Skeletal muscle cell (primary cell): ENCODE measurements at regions not wholly inside any gene's neighbourhood (a gene's known extent, or its start where the extent isn't known, plus 50 kb on each side); places are given as distances from the start of the nearest gene placed in this dataset.
"Not testable (repeated sequence)": the region's sequence is repeated elsewhere in the genome, so short reads cannot be mapped to it uniquely, and the experiment has no call there.

Experiments
- DNase-seq: peaks from one replicate; pipeline ENCODE4 v3.0.0-alpha.2; 2010; ENCODE audit warnings: low read depth
- H3K4me3 ChIP-seq: 2 replicates; pipeline ENCODE4 v1.5.1; 2011; ENCODE audit warnings: low read depth, mild to moderate bottlenecking, control low read depth, low read length, moderate library complexity

GRCh38 chr2:88855620-88856408 lies 164.3 kb downstream of the RPIA start:
- no peak overlapping the region for H3K4me3 ChIP-seq
- no peak for DNase-seq

- DNase-seq: no peak
- no peak overlapping the region for H3K4me3 ChIP-seq
Measured at GRCh38 chr2:88856409-88857135, 165.1 kb downstream of the RPIA start.

- no peak overlapping the region for H3K4me3 ChIP-seq
- no peak for DNase-seq
Measured at GRCh38 chr2:88857274-88857741, 165.8 kb downstream of the RPIA start.

- no peak overlapping the region for H3K4me3 ChIP-seq
- peak; percentile 19 for DNase-seq
Measured at GRCh38 chr2:88857951-88858411, 166.5 kb downstream of the RPIA start.

- H3K4me3 ChIP-seq: no peak overlapping the region
Measured at GRCh38 chr2:88859461-88859860, 168.0 kb downstream of the RPIA start.

GRCh38 chr2:88860421-88861075 lies 169.1 kb downstream of the RPIA start:
- no peak for DNase-seq
- H3K4me3 ChIP-seq: no peak overlapping the region

More at GRCh38 chr2:88859461-88859860, 168.0 kb downstream of the RPIA start:
- DNase-seq: no peak

- no peak overlapping the region for H3K4me3 ChIP-seq
- DNase-seq: no peak
Measured at GRCh38 chr2:88865801-88866371, 174.4 kb downstream of the RPIA start.

- no peak overlapping the region for H3K4me3 ChIP-seq
- no peak for DNase-seq
Measured at GRCh38 chr2:88866756-88867155, 175.3 kb downstream of the RPIA start.

- H3K4me3 ChIP-seq: no peak overlapping the region
- no peak for DNase-seq
Measured at GRCh38 chr2:88868861-88869260, 177.4 kb downstream of the RPIA start.

GRCh38 chr2:88870267-88870839 lies 178.9 kb downstream of the RPIA start:
- DNase-seq: no peak
- no peak overlapping the region for H3K4me3 ChIP-seq

GRCh38 chr2:88871336-88871735 lies 179.9 kb downstream of the RPIA start:
- H3K4me3 ChIP-seq: no peak overlapping the region
- DNase-seq: no peak

- no peak overlapping the region for H3K4me3 ChIP-seq
- no peak for DNase-seq
Measured at GRCh38 chr2:88873620-88874019, 182.1 kb downstream of the RPIA start.

GRCh38 chr2:88874063-88874657 lies 182.7 kb downstream of the RPIA start:
- peak; percentile 4 for DNase-seq
- H3K4me3 ChIP-seq: no peak overlapping the region

GRCh38 chr2:88875736-88876135 lies 184.3 kb downstream of the RPIA start:
- no peak for DNase-seq
- H3K4me3 ChIP-seq: no peak overlapping the region

GRCh38 chr2:88880441-88880953 lies 189.0 kb downstream of the RPIA start:
- no peak overlapping the region for H3K4me3 ChIP-seq
- DNase-seq: peak; percentile 6

- DNase-seq: no peak
- H3K4me3 ChIP-seq: no peak overlapping the region
Measured at GRCh38 chr2:88885275-88885674, 193.8 kb downstream of the RPIA start.

- DNase-seq: no peak
- H3K4me3 ChIP-seq: no peak overlapping the region
Measured at GRCh38 chr2:88885679-88886416, 194.4 kb downstream of the RPIA start.

GRCh38 chr2:88887466-88887865 lies 196.0 kb downstream of the RPIA start:
- not testable (repeated sequence) for H3K4me3 ChIP-seq, DNase-seq
